C4-2B (cell line): ENCODE measurements at regions not wholly inside any gene's neighbourhood (a gene's known extent, or its start where the extent isn't known, plus 50 kb on each side); places are given as distances from the start of the nearest gene placed in this dataset.

Experiments
- ZFX ChIP-seq: fragments of 450-650 bp; IDR thresholded peaks from 2 replicates; pipeline ENCODE4 v1.6.1; 2017
- TF ChIP-seq, protein P1 (sequence below): fragments of 450-650 bp; conservative IDR thresholded peaks from 2 replicates; pipeline ENCODE4 v1.5.1; 2017; ENCODE audit warnings: mild to moderate bottlenecking

DNA sequence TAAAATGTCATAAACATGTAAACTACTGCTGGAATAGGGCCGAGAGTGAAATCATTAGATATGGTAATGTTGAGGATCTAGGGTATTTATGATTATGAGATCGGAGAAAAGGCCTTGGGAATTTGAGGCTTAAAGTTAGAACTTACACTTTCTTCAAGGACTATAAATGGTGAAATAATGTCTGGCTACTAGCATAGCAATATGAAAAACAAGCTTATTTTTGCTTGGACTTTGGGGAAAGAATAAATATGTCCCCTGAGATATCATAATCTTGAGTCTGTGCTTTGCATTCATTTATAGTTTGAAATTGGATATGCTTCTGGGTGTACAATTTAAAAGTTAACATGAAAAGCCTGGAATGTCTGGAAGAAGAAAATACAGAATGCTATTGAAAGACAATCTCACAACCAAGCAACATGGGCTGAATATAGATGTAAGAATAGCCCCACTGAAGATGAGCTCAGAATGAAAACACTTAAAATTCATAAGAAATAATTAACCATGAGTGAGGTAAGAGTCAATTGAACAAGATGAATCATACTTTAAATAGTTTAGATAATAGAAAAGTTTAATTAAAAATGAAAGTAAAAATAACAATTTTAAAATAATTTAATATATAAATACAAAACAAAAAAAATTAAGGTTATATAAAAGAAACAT is 1555.4 kb upstream of the MIR17HG start:
- TF ChIP-seq, protein P1, sequence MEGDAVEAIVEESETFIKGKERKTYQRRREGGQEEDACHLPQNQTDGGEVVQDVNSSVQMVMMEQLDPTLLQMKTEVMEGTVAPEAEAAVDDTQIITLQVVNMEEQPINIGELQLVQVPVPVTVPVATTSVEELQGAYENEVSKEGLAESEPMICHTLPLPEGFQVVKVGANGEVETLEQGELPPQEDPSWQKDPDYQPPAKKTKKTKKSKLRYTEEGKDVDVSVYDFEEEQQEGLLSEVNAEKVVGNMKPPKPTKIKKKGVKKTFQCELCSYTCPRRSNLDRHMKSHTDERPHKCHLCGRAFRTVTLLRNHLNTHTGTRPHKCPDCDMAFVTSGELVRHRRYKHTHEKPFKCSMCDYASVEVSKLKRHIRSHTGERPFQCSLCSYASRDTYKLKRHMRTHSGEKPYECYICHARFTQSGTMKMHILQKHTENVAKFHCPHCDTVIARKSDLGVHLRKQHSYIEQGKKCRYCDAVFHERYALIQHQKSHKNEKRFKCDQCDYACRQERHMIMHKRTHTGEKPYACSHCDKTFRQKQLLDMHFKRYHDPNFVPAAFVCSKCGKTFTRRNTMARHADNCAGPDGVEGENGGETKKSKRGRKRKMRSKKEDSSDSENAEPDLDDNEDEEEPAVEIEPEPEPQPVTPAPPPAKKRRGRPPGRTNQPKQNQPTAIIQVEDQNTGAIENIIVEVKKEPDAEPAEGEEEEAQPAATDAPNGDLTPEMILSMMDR = no peak
- TF ChIP-seq ZFX = no peak
